Activated CD8-positive, alpha-beta T cell treated with anti-CD3 and anti-CD28 coated beads for 36 hours (primary cell): ENCODE measurements at regions not wholly inside any gene's neighbourhood (a gene's known extent, or its start where the extent isn't known, plus 50 kb on each side); places are given as distances from the start of the nearest gene placed in this dataset.

Experiments
- ATAC-seq: fragments of 200-7000 bp; cut with Tn5 transposase; one replicate; pipeline ENCODE4 v1.10.0; 2021; ENCODE audit warnings: mild to moderate bottlenecking, moderate library complexity
- CTCF ChIA-PET: fragments of 350-600 bp; sonication (Branson Sonifier 250); formaldehyde crosslinking; loops from one replicate; lab custom pipeline; 2021; ENCODE audit warnings: antibody characterized with exemption; lab: Charles Lee
- POLR2A ChIA-PET: fragments of 350-600 bp; sonication (Branson Sonifier 250); formaldehyde crosslinking; loops from one replicate; lab custom pipeline; 2021; ENCODE audit warnings: antibody characterized with exemption; lab: Charles Lee
- DNase-seq: peaks from one replicate; pipeline ENCODE4 v3.0.0-alpha.2; 2020
- H3K27ac Mint-ChIP-seq: one replicate; pipeline ENCODE4 v1.8.0; 2021; ENCODE audit warnings: mild to moderate bottlenecking, mixed read lengths
- H3K27me3 Mint-ChIP-seq: one replicate; pipeline ENCODE4 v1.8.0; 2021; ENCODE audit warnings: mixed read lengths
- H3K36me3 Mint-ChIP-seq: one replicate; pipeline ENCODE4 v1.8.0; 2021; ENCODE audit warnings: low read depth, mixed read lengths
- H3K4me1 Mint-ChIP-seq: one replicate; pipeline ENCODE4 v1.8.0; 2021; ENCODE audit warnings: low read depth, mixed read lengths
- H3K4me3 Mint-ChIP-seq: one replicate; pipeline ENCODE4 v1.8.0; 2021; ENCODE audit warnings: mild to moderate bottlenecking, moderate library complexity, mixed read lengths
- H3K9me3 Mint-ChIP-seq: one replicate; pipeline ENCODE4 v1.8.0; 2021; ENCODE audit warnings: mixed read lengths
- CTCF ChIP-seq: fragments of 200-600 bp; IDR thresholded peaks from one replicate; pipeline ENCODE4 v1.8.0; 2022; ENCODE audit warnings: antibody characterized with exemption, mild to moderate bottlenecking
- intact Hi-C: fragments of 100-400 bp; cut with micrococcal nuclease; formaldehyde crosslinking; loops from one replicate; pipeline ENCODE4 v1.10.0; 2022

- no peak for TF ChIP-seq CTCF
- ChIA-PET CTCF (no interaction called here), POLR2A (no interaction called here)
- no peaks in the 10 kb centered on the region for H3K27me3 Mint-ChIP-seq
- intact Hi-C loops: no loop called here
- DNase-seq (no peak), ATAC-seq (no peak)
- no peaks in the 10 kb centered on the region for H3K4me1 Mint-ChIP-seq
- H3K36me3 Mint-ChIP-seq: no peaks in the 10 kb centered on the region
- peaks cover 1% of the 10 kb centered on the region for H3K9me3 Mint-ChIP-seq
- no peak overlapping the region for H3K4me3 Mint-ChIP-seq
- H3K27ac Mint-ChIP-seq: no peak overlapping the region
Observed at GRCh38 chr2:194697439-194697838, 959.6 kb upstream of the SLC39A10 start.

- Mint-ChIP-seq H3K36me3 (no peaks in the 10 kb centered on the region), H3K27ac (no peak overlapping the region), H3K4me3 (no peak overlapping the region), H3K4me1 (no peaks in the 10 kb centered on the region), H3K9me3 (peaks cover 1% of the 10 kb centered on the region), H3K27me3 (no peaks in the 10 kb centered on the region)
- ATAC-seq (no peak), DNase-seq (no peak)
- TF ChIP-seq CTCF: no peak
- CTCF ChIA-PET: no interaction called here
- intact Hi-C loops: no loop called here
- POLR2A ChIA-PET: no interaction called here
Observed at GRCh38 chr2:194696690-194697089, 960.3 kb upstream of the SLC39A10 start.

GRCh38 chr2:194686569-194686968 is 970.5 kb upstream of the SLC39A10 start:
- Mint-ChIP-seq H3K4me3 (no peak overlapping the region), H3K36me3 (no peaks in the 10 kb centered on the region), H3K4me1 (no peaks in the 10 kb centered on the region), H3K9me3 (no peaks in the 10 kb centered on the region), H3K27me3 (no peaks in the 10 kb centered on the region), H3K27ac (no peak overlapping the region)
- intact Hi-C loops: no loop called here
- TF ChIP-seq CTCF: no peak
- ChIA-PET POLR2A (no interaction called here), CTCF (no interaction called here)
- no peak for ATAC-seq
- no peak for DNase-seq

- Mint-ChIP-seq H3K4me1 (no peaks in the 10 kb centered on the region), H3K9me3 (no peaks in the 10 kb centered on the region), H3K27ac (no peak overlapping the region), H3K27me3 (no peaks in the 10 kb centered on the region), H3K36me3 (no peaks in the 10 kb centered on the region), H3K4me3 (no peak overlapping the region)
- ChIA-PET POLR2A (no interaction called here), CTCF (no interaction called here)
- TF ChIP-seq CTCF: no peak
- no peak for ATAC-seq
- intact Hi-C loops: no loop called here
- DNase-seq: no peak
Observed at GRCh38 chr2:194674043-194674442, 983.0 kb upstream of the SLC39A10 start.

- no peaks in the 10 kb centered on the region for H3K9me3 Mint-ChIP-seq
- no peak for TF ChIP-seq CTCF
- no peak for DNase-seq
- CTCF ChIA-PET: no interaction called here
- intact Hi-C loops: no loop called here
- no peaks in the 10 kb centered on the region for H3K36me3 Mint-ChIP-seq
- no peak overlapping the region for H3K27ac Mint-ChIP-seq
- H3K27me3 Mint-ChIP-seq: no peaks in the 10 kb centered on the region
- POLR2A ChIA-PET: no interaction called here
- no peak overlapping the region for H3K4me3 Mint-ChIP-seq
- ATAC-seq: no peak
- no peaks in the 10 kb centered on the region for H3K4me1 Mint-ChIP-seq
Observed at GRCh38 chr2:194672994-194673393, 984.0 kb upstream of the SLC39A10 start.
